Right lobe of liver (tissue), 6 donors: ENCODE measurements at regions not wholly inside any gene's neighbourhood (a gene's known extent, or its start where the extent isn't known, plus 50 kb on each side); places are given as distances from the start of the nearest gene placed in this dataset.

Source experiments
- ATAC-seq, 4 donors: fragments of 200-7000 bp; cut with Tn5 transposase; one replicate each; pipeline ENCODE4 v1.9.1; 2020; ENCODE audit warnings: mild to moderate bottlenecking in 4 of 4, moderate library complexity in 4 of 4
- DNase-seq, 3 donors: peaks; one replicate each; pipeline ENCODE4 v3.0.0-alpha.2; 2020
- H3K27ac ChIP-seq, 3 donors: fragments of 200-600 bp; one replicate each; pipeline ENCODE4 v1.8.0; 2022
- H3K27me3 ChIP-seq, 2 donors: fragments of 200-600 bp; one replicate each; pipeline ENCODE4 v1.8.0; 2022
- H3K36me3 ChIP-seq, 4 donors: fragments of 200-600 bp; sonication (generic) in 1 of 4; one replicate each; pipeline versions ENCODE4 v1.5.1 to v1.8.0; 2017 to 2022; ENCODE audit warnings: control low read depth in 1 of 4
- H3K4me1 ChIP-seq, 4 donors: fragments of 200-600 bp; sonication (generic) in 1 of 4; one replicate each; pipeline versions ENCODE4 v1.5.1 to v1.8.0; 2017 to 2022; ENCODE audit warnings: control low read depth in 1 of 4
- H3K4me3 ChIP-seq, 3 donors: fragments of 200-600 bp; one replicate each; pipeline ENCODE4 v1.8.0; 2022
- H3K9me3 ChIP-seq, 4 donors: fragments of 200-600 bp; sonication (generic) in 1 of 4; one replicate each; pipeline versions ENCODE4 v1.5.1 to v1.8.0; 2017 to 2022; ENCODE audit warnings: control low read depth in 1 of 4
- POLR2A ChIP-seq: fragments of 450-650 bp; IDR thresholded peaks from one replicate; pipeline ENCODE4 v1.6.1; 2017; ENCODE audit warnings: antibody characterized with exemption, mild to moderate bottlenecking
- WGBS: methylation state at CpG from one replicate; pipeline ENCODE4 v1.1.6; 2018; ENCODE audit warnings: low coverage, low lambda C conversion rate; ENCODE audit not compliant: insufficient coverage; ENCODE audit errors: missing lambda C conversion rate; 5-methylcytosine and 5-hydroxymethylcytosine counted together
- intact Hi-C, 2 donors: fragments of 100-400 bp; cut with DNase I; formaldehyde crosslinking; loops; one replicate each; pipeline versions ENCODE4 v1.11.2 to v1.14.1; 2022
- TF ChIP-seq, protein P1 (sequence below), 4 donors: fragments of 200-600 bp in 3 of 4; fragments of 450-650 bp in 1 of 4; IDR thresholded peaks; one replicate each; pipeline versions ENCODE4 v1.5.1 to v1.8.0; 2016 to 2022; ENCODE audit warnings: antibody characterized with exemption in 4 of 4, mild to moderate bottlenecking in 2 of 4
- donor health status: DM: no; HTN: yes; CAD: no.
- donor health status: DM: no; HTN: no; CAD: no.
- donor health status: DM: no; HTN: no; CAD: no.
- donor health status: DM: no; HTN: yes; CAD: no.
- donor health status: DM: no; HTN: yes; CAD: no.

DNA sequence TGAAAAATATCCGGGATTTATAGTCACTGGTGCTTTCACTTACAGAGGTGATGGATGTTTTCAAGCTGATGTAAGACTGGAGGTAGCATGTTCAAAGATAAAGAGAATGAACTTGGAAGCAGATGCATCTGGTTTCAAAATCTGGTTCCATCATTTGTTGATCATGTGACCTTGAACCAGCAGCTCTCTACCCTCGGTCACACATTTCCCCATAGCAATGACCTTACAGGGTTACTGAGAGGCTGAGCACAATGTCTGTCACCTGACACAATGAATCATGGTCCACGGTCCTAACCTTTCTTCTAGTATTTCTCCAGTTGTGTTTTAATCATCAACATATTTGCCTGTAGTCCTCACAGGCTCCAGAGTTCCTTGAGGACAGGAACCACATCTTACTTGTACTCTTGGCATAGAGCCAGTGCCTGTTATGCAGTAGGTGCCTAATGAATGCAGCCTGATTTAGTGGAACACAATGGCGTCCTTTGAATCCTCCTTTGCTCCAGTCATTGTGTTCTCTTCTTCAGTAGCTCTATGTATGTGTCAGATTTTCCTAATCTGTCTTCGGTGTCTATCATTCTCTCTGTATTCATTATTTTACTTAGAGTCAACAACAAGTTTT lies 667.3 kb downstream of the PTPRU start:
- ATAC-seq = peak in 1 of 4 donors; percentile 28
- Histone ChIP-seq H3K4me1 (no peaks in the 10 kb centered on the region), H3K9me3 (no peaks in the 10 kb centered on the region), H3K27me3 (no peaks in the 10 kb centered on the region), H3K4me3 (no peak overlapping the region), H3K36me3 (no peaks in the 10 kb centered on the region), H3K27ac (no peak overlapping the region)
- no peak for DNase-seq
- no peak for TF ChIP-seq POLR2A
- TF ChIP-seq, protein P1, sequence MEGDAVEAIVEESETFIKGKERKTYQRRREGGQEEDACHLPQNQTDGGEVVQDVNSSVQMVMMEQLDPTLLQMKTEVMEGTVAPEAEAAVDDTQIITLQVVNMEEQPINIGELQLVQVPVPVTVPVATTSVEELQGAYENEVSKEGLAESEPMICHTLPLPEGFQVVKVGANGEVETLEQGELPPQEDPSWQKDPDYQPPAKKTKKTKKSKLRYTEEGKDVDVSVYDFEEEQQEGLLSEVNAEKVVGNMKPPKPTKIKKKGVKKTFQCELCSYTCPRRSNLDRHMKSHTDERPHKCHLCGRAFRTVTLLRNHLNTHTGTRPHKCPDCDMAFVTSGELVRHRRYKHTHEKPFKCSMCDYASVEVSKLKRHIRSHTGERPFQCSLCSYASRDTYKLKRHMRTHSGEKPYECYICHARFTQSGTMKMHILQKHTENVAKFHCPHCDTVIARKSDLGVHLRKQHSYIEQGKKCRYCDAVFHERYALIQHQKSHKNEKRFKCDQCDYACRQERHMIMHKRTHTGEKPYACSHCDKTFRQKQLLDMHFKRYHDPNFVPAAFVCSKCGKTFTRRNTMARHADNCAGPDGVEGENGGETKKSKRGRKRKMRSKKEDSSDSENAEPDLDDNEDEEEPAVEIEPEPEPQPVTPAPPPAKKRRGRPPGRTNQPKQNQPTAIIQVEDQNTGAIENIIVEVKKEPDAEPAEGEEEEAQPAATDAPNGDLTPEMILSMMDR (IDR thresholded peaks at IDR 0.05) = no peak
- 53% methylated on average over 4 of the region's 5 CpGs for WGBS
- intact Hi-C loops = no loop called here

DNA sequence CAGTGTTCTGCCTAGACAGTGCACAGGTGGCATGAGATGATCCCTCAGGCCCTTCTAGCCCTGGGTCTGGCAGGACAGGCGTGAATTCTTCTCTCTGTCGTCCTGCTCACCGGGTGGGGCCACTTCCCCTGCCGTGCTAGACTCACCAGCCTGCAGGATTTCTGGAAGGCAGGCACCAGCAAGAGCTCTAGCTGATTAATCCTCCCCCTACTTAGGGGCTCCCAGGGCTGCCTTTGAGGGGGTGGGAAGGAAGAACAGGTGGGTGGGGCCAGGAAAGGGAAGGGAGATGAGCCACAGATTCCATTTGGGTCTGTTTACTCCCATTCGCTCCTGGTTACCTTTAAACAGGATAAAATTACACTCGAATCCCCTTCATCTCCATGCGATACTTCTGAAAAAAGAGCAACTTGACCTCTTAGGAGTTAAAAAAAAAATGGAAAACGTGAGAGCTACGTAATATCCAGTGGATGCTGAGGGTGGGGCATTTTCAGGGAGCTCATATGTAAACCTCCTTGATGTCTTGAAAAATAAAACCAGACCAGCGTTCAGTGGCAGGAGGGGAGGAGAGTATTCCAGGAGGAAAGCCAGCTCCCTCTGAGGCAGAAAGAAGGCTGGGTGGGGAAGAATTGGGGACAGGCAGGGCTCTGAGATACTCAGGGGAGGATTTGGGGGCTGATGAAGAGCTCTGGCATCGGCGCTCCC lies 665.5 kb downstream of the PTPRU start:
- no peak for ATAC-seq
- no peak overlapping the region for H3K4me3 ChIP-seq

DNA sequence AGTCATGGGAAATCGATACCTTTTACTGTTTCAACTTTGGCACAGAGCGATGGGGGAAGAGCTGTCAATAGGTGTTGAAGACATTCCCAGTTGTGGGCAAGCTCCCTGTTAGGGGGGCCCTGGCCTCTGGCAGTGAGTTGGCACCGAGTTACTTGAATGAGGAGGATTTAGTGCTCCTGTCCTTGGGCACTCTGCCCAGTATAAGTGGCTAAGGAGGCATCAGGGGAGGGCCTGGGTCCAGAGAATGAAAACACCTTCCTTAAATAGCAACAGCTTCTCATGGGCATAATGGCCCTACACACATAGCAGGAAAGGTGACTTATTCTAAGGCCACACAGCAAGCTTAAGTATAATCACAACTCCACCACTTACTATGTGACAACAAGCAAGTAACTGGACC lies 664.4 kb downstream of the PTPRU start:
- ATAC-seq = no peak
- Histone ChIP-seq H3K27me3 (no peaks in the 10 kb centered on the region), H3K27ac (no peak overlapping the region), H3K36me3 (no peaks in the 10 kb centered on the region), H3K4me3 (no peak overlapping the region), H3K9me3 (no peaks in the 10 kb centered on the region), H3K4me1 (no peaks in the 10 kb centered on the region)
- intact Hi-C loops = no loop called here
- TF ChIP-seq POLR2A = no peak
- TF ChIP-seq, protein P1 (IDR thresholded peaks at IDR 0.05) = no peak
- DNase-seq = no peak
- 34% methylated on average over 3 of the region's 3 CpGs for WGBS

More for the DNA sequence above, 665.5 kb downstream of the PTPRU start:
- Histone ChIP-seq H3K27me3 (no peaks in the 10 kb centered on the region), H3K27ac (no peak overlapping the region), H3K36me3 (no peaks in the 10 kb centered on the region), H3K4me1 (no peaks in the 10 kb centered on the region), H3K9me3 (no peaks in the 10 kb centered on the region)
- DNase-seq = no peak
- intact Hi-C loops = no loop called here
- 25% methylated on average over 12 of the region's 12 CpGs for WGBS
- no peak for TF ChIP-seq POLR2A

DNA sequence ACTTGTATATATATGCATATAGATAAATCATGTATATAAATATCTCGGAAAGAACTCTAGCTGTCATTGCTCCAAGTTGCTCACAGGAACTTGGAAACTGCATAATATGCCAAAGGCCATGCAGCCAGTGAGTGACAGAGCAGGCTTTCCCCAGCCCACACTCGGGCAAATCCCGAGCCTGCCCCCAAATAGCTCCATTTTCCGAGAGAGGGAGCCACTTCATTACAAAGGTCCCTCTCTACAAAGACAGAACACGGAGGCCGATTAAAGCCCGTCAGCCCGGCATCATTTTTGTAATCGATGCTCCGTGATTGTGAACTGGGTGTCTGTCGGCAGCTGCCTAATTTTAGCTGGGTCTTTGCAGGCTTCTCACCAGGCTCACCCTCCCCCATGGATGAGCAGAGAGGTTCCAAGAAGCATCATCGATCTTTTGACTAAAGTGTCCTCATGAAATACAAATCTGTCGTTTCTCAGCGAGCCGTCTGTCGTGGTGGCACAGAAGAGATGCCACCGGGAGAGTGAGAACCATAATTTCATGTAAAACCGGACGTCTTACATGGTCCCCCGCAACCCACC lies 663.9 kb downstream of the PTPRU start:
- H3K4me1 ChIP-seq = no peaks in the 10 kb centered on the region
- no peaks in the 10 kb centered on the region for H3K9me3 ChIP-seq
- intact Hi-C loops = no loop called here
- no peaks in the 10 kb centered on the region for H3K27me3 ChIP-seq
- 47% methylated on average over 13 of the region's 20 CpGs for WGBS
- no peaks in the 10 kb centered on the region for H3K36me3 ChIP-seq
- no peak overlapping the region for H3K27ac ChIP-seq
- ATAC-seq (no peak), DNase-seq (no peak)
- H3K4me3 ChIP-seq = no peak overlapping the region
- TF ChIP-seq, protein P1 (IDR thresholded peaks at IDR 0.05) = no peak
